ENCODE measurements at regions not wholly inside any gene's neighbourhood (a gene's known extent, or its start where the extent isn't known, plus 50 kb on each side); places are given as distances from the start of the nearest gene placed in this dataset.

- H3K9me3 ChIP-seq (ENCODE audit: low read depth, low read length), result no peaks in the 10 kb centered on the region
- H2AFZ ChIP-seq (ENCODE audit: low read length), result no peak overlapping the region
- no peaks in the 10 kb centered on the region for H3K4me1 ChIP-seq (ENCODE audit: insufficient read depth, low read length)
- H3K27me3 ChIP-seq (ENCODE audit: insufficient read depth, low read length), result no peaks in the 10 kb centered on the region
- no peak overlapping the region for H3K4me3 ChIP-seq (ENCODE audit: insufficient read depth, low read length)
- H3K36me3 ChIP-seq (ENCODE audit: insufficient read depth, low read length), result no peaks in the 10 kb centered on the region
- no peaks in the 10 kb centered on the region for H3K79me2 ChIP-seq (ENCODE audit: insufficient read depth, low read length)
- no peak overlapping the region for H3K4me2 ChIP-seq (ENCODE audit: insufficient read depth, low read length)
- DNase-seq (ENCODE audit: insufficient read length, low spot score, missing footprints), result no peak
- H4K20me1 ChIP-seq (ENCODE audit: insufficient read depth, low read length), result no peaks in the 10 kb centered on the region
- TF ChIP-seq, protein P1, sequence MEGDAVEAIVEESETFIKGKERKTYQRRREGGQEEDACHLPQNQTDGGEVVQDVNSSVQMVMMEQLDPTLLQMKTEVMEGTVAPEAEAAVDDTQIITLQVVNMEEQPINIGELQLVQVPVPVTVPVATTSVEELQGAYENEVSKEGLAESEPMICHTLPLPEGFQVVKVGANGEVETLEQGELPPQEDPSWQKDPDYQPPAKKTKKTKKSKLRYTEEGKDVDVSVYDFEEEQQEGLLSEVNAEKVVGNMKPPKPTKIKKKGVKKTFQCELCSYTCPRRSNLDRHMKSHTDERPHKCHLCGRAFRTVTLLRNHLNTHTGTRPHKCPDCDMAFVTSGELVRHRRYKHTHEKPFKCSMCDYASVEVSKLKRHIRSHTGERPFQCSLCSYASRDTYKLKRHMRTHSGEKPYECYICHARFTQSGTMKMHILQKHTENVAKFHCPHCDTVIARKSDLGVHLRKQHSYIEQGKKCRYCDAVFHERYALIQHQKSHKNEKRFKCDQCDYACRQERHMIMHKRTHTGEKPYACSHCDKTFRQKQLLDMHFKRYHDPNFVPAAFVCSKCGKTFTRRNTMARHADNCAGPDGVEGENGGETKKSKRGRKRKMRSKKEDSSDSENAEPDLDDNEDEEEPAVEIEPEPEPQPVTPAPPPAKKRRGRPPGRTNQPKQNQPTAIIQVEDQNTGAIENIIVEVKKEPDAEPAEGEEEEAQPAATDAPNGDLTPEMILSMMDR (IDR thresholded peaks at IDR 0.05; ENCODE audit: extremely low read depth, low read depth, low read length), result no peak
- no peak overlapping the region for H3K27ac ChIP-seq (ENCODE audit: low read depth, low read length)
Measured at GRCh38 chr12:24134092-24134491, 184.6 kb upstream of the SOX5 start.

DNA sequence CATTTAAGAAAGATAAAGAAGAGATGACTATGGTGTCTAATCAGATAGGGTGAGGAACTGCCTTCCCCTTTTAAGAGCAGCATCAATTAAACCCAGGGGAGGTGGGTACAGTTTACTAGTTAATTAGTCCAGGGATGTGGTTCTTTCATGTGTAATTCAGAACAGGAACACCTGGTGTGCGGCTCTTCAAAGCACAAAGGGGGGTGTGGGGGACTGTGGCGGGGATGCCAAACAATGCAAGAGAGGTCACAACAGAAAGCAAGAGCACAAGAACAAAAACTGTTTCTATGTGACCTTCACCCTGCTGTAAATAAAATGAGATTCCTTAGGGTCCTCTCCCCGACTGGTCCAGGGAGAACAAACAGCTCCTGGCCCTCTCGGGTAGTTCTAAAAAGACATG lies 183.9 kb upstream of the SOX5 start:
- DNase-seq (ENCODE audit: insufficient read length, low spot score, missing footprints), result no peak
- TF ChIP-seq, protein P1 (IDR thresholded peaks at IDR 0.05; ENCODE audit: extremely low read depth, low read depth, low read length), result no peak
- Histone ChIP-seq H3K4me3 (ENCODE audit: insufficient read depth, low read length) (no peak overlapping the region), H4K20me1 (ENCODE audit: insufficient read depth, low read length) (no peaks in the 10 kb centered on the region), H3K36me3 (ENCODE audit: insufficient read depth, low read length) (no peaks in the 10 kb centered on the region), H3K27ac (ENCODE audit: low read depth, low read length) (no peak overlapping the region), H3K79me2 (ENCODE audit: insufficient read depth, low read length) (no peaks in the 10 kb centered on the region), H3K9me3 (ENCODE audit: low read depth, low read length) (no peaks in the 10 kb centered on the region), H3K4me2 (ENCODE audit: insufficient read depth, low read length) (no peak overlapping the region), H2AFZ (ENCODE audit: low read length) (no peak overlapping the region), H3K27me3 (ENCODE audit: insufficient read depth, low read length) (no peaks in the 10 kb centered on the region), H3K4me1 (ENCODE audit: insufficient read depth, low read length) (no peaks in the 10 kb centered on the region)

DNA sequence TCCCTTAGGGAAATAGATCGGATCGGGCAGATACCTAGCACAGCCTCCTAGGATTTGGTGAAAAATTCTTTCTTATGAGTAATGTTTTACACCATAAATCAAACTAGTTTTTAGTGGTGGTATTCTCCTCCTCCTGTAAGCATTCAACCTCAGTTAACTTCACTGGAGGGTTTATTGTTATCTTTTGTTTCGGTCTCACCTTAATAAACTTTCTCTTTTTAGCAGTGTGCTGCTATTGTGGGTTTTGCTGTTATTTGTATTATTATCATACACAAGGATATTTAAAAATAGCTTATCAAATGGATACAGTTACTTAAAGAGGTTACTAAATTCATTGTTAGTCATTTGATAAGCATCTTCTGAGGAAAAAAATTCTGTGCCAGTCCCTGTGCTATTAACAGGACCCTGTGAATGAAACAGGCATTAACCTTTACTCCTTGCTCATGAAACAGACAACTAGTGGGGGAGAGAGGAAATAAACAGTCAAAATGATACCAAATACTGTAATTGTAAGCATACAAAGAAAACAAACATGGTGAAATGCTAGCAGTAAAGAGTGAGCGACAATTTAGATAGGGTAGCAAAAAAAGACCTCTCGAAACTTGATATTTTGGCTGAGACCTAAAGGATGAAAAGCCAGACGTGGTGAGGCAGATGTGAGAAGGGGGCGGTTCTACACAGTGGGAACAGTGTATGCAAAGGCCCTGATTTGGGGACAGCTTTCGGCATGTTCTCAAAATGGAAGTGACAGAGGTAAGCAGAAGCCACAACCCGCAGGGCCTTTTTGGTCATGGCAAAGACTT lies 178.7 kb upstream of the SOX5 start:
- H3K9me3 ChIP-seq (ENCODE audit: low read depth, low read length), result no peaks in the 10 kb centered on the region
- H3K27me3 ChIP-seq (ENCODE audit: insufficient read depth, low read length), result no peaks in the 10 kb centered on the region
- H3K4me2 ChIP-seq (ENCODE audit: insufficient read depth, low read length), result no peak overlapping the region
- H2AFZ ChIP-seq (ENCODE audit: low read length), result no peak overlapping the region
- TF ChIP-seq, protein P1 (IDR thresholded peaks at IDR 0.05; ENCODE audit: extremely low read depth, low read depth, low read length), result no peak
- H3K79me2 ChIP-seq (ENCODE audit: insufficient read depth, low read length), result no peaks in the 10 kb centered on the region
- H3K4me3 ChIP-seq (ENCODE audit: insufficient read depth, low read length), result no peak overlapping the region
- DNase-seq (ENCODE audit: insufficient read length, low spot score, missing footprints), result no peak
- H4K20me1 ChIP-seq (ENCODE audit: insufficient read depth, low read length), result no peaks in the 10 kb centered on the region
- H3K27ac ChIP-seq (ENCODE audit: low read depth, low read length), result no peak overlapping the region
- no peaks in the 10 kb centered on the region for H3K4me1 ChIP-seq (ENCODE audit: insufficient read depth, low read length)
- H3K36me3 ChIP-seq (ENCODE audit: insufficient read depth, low read length), result no peaks in the 10 kb centered on the region

DNA sequence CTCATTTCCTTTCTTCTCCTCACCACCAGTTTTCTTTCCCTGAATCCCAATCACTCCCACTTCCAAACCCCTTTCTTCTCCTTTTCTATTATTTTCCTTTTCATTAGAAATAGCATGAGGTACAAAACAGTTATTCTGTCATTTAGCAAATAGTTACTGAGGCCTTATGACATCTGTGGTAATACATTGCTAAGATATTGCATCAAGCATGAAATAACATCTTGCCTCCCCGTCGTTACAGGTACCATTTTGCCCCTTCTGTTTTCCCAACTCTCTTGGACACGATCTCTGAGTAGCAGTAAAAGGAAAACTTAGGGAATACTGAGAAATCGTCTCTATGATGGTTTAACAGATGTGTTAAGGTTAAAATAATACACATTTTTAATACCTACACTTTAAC lies 175.8 kb upstream of the SOX5 start:
- Histone ChIP-seq H3K9me3 (ENCODE audit: low read depth, low read length) (no peaks in the 10 kb centered on the region), H2AFZ (ENCODE audit: low read length) (no peak overlapping the region), H3K79me2 (ENCODE audit: insufficient read depth, low read length) (no peaks in the 10 kb centered on the region), H3K27ac (ENCODE audit: low read depth, low read length) (no peak overlapping the region), H4K20me1 (ENCODE audit: insufficient read depth, low read length) (no peaks in the 10 kb centered on the region), H3K36me3 (ENCODE audit: insufficient read depth, low read length) (no peaks in the 10 kb centered on the region), H3K27me3 (ENCODE audit: insufficient read depth, low read length) (no peaks in the 10 kb centered on the region), H3K4me3 (ENCODE audit: insufficient read depth, low read length) (no peak overlapping the region), H3K4me1 (ENCODE audit: insufficient read depth, low read length) (no peaks in the 10 kb centered on the region), H3K4me2 (ENCODE audit: insufficient read depth, low read length) (no peak overlapping the region)
- TF ChIP-seq, protein P1 (IDR thresholded peaks at IDR 0.05; ENCODE audit: extremely low read depth, low read depth, low read length), result no peak
- no peak for DNase-seq (ENCODE audit: insufficient read length, low spot score, missing footprints)
